GM23338 (cell line): ENCODE measurements at regions not wholly inside any gene's neighbourhood (a gene's known extent, or its start where the extent isn't known, plus 50 kb on each side); places are given as distances from the start of the nearest gene placed in this dataset.

ENCODE experiments used
- ATAC-seq: fragments of 200-7000 bp; cut with Tn5 transposase; 3 replicates; pipeline ENCODE4 v1.9.1; 2020
- DNase-seq: peaks from one replicate; pipeline ENCODE4 v3.0.0-alpha.2; 2015; ENCODE audit warnings: low spot score
- H2AFZ ChIP-seq: fragments of 200-600 bp; sonication (generic); 2 replicates; pipeline ENCODE4 v1.8.0; 2016; ENCODE audit warnings: antibody characterized with exemption, mild to moderate bottlenecking, moderate library complexity
- H3F3A ChIP-seq: fragments of 200-600 bp; sonication (generic); replicated peaks from 2 replicates; pipeline ENCODE4 v1.8.0; 2017; ENCODE audit warnings: antibody characterized with exemption, mixed run types, low read depth
- H3K27ac ChIP-seq: fragments of 200-600 bp; sonication (generic); 2 replicates; pipeline ENCODE4 v1.6.1; 2016; ENCODE audit warnings: low read depth
- H3K27me3 ChIP-seq: fragments of 200-600 bp; sonication (generic); 2 replicates; pipeline ENCODE4 v1.8.0; 2016; ENCODE audit warnings: mild to moderate bottlenecking, mixed run types, moderate library complexity; ENCODE audit not compliant: insufficient read depth
- H3K36me3 ChIP-seq: fragments of 200-600 bp; sonication (generic); 2 replicates; pipeline ENCODE4 v1.8.0; 2016; ENCODE audit warnings: mild to moderate bottlenecking; ENCODE audit not compliant: insufficient read depth
- H3K4me1 ChIP-seq: fragments of 200-600 bp; sonication (generic); 2 replicates; pipeline ENCODE4 v1.8.0; 2016; ENCODE audit warnings: mild to moderate bottlenecking, moderate library complexity; ENCODE audit not compliant: insufficient read depth
- H3K4me2 ChIP-seq: fragments of 200-600 bp; sonication (generic); 2 replicates; pipeline ENCODE4 v1.7.1; 2017; ENCODE audit warnings: mixed run types
- H3K4me3 ChIP-seq: fragments of 200-600 bp; sonication (generic); 2 replicates; pipeline ENCODE4 v1.6.1; 2016; ENCODE audit warnings: mixed run types
- H3K79me2 ChIP-seq: fragments of 200-600 bp; sonication (generic); replicated peaks from 2 replicates; pipeline ENCODE4 v1.8.0; 2017; ENCODE audit warnings: mild to moderate bottlenecking; ENCODE audit not compliant: insufficient read depth
- H3K9me2 ChIP-seq: fragments of 200-600 bp; sonication (generic); 2 replicates; pipeline ENCODE4 v1.8.0; 2017; ENCODE audit not compliant: insufficient read depth
- H4K20me1 ChIP-seq: fragments of 200-600 bp; sonication (generic); replicated peaks from 2 replicates; pipeline ENCODE4 v1.8.0; 2017; ENCODE audit warnings: mild to moderate bottlenecking; ENCODE audit not compliant: insufficient read depth
- H3K27ac Mint-ChIP-seq: 2 replicates; pipeline ENCODE4 v1.8.0; 2020; ENCODE audit warnings: inconsistent platforms, mild to moderate bottlenecking, moderate library complexity, mixed read lengths
- H3K27me3 Mint-ChIP-seq: 3 replicates; pipeline ENCODE4 v1.8.0; 2022; ENCODE audit warnings: low read depth, mild to moderate bottlenecking, moderate library complexity, mixed read lengths, inconsistent platforms; ENCODE audit not compliant: insufficient read depth, poor library complexity
- H3K36me3 Mint-ChIP-seq: 3 replicates; pipeline ENCODE4 v1.8.0; 2021; ENCODE audit warnings: low read depth, mild to moderate bottlenecking, inconsistent platforms, moderate library complexity, mixed read lengths
- H3K4me1 Mint-ChIP-seq: 3 replicates; pipeline ENCODE4 v1.8.0; 2020; ENCODE audit warnings: mild to moderate bottlenecking, inconsistent platforms, mixed read lengths
- H3K4me3 Mint-ChIP-seq: 3 replicates; pipeline ENCODE4 v1.8.0; 2021; ENCODE audit warnings: moderate library complexity, mild to moderate bottlenecking, inconsistent platforms, mixed read lengths
- H3K9me3 Mint-ChIP-seq: 3 replicates; pipeline ENCODE4 v1.8.0; 2020; ENCODE audit warnings: moderate library complexity, mild to moderate bottlenecking, inconsistent platforms, mixed read lengths
- CREB1 ChIP-seq: fragments of 250-450 bp; sonication (Bioruptor Pico); IDR thresholded peaks from 2 replicates; pipeline ENCODE4 v1.5.0; 2020; ENCODE audit warnings: low read depth, mild to moderate bottlenecking, moderate library complexity
- CTCF ChIP-seq, 2 experiments: fragments of 200-600 bp in 1 of 2; sonication (generic) in 1 of 2; conservative IDR thresholded peaks; 2 replicates each; pipeline versions ENCODE4 v1.5.1 to v1.6.1; 2016 to 2017; ENCODE audit warnings: antibody characterized with exemption in 2 of 2, low read depth in 2 of 2, mild to moderate bottlenecking in 2 of 2, moderate library complexity in 1 of 2
- ETS1 ChIP-seq: IDR thresholded peaks from 2 replicates; pipeline ENCODE4 v1.6.1; 2016; ENCODE audit warnings: antibody characterized with exemption
- EZH2phosphoT487 ChIP-seq: fragments of 200-600 bp; sonication (generic); IDR thresholded peaks from one replicate; pipeline ENCODE4 v1.8.1; 2018; ENCODE audit warnings: antibody characterized with exemption; ENCODE audit not compliant: unreplicated experiment
- JUNB ChIP-seq: IDR thresholded peaks from one replicate; pipeline ENCODE4 v1.6.1; 2016; ENCODE audit warnings: antibody characterized with exemption; ENCODE audit not compliant: unreplicated experiment
- NANOG ChIP-seq: IDR thresholded peaks from 2 replicates; pipeline ENCODE4 v1.6.1; 2016; ENCODE audit warnings: antibody characterized with exemption, borderline replicate concordance
- POLR2AphosphoS5 ChIP-seq: IDR thresholded peaks from 2 replicates; pipeline ENCODE4 v1.6.1; 2016; ENCODE audit warnings: antibody characterized with exemption, low read depth
- STAT1 ChIP-seq: IDR thresholded peaks from one replicate; pipeline ENCODE4 v1.6.1; 2016; ENCODE audit warnings: antibody characterized with exemption; ENCODE audit not compliant: unreplicated experiment
- ZNF114 ChIP-seq: fragments of 250-450 bp; sonication (Bioruptor Pico); IDR thresholded peaks from 2 replicates; pipeline ENCODE4 v1.5.0; 2020; ENCODE audit warnings: mild to moderate bottlenecking, moderate library complexity
- ZNF462 ChIP-seq: fragments of 250-450 bp; sonication (Bioruptor Pico); IDR thresholded peaks from 2 replicates; pipeline ENCODE4 v1.5.0; 2020; ENCODE audit warnings: mild to moderate bottlenecking, moderate library complexity

GRCh38 chr6:148239801-148240460, 102.7 kb upstream of the SASH1 start (continued):
- TF ChIP-seq NANOG = no peak
- no peak for TF ChIP-seq STAT1
- TF ChIP-seq ETS1 = no peak

- TF ChIP-seq CREB1 (CRISPR knock-in tag) (no peak), ETS1 (no peak), JUNB (no peak), CTCF (conservative IDR thresholded peaks at IDR 0.05; ENCODE audit: low read depth in 2 of 2) (no peak), ZNF462 (CRISPR knock-in tag) (no peak), ZNF114 (CRISPR knock-in tag) (no peak), STAT1 (no peak), POLR2AphosphoS5 (no peak), EZH2phosphoT487 (no peak)
- H3K4me1 Mint-ChIP-seq = peaks cover 18% of the 10 kb centered on the region
- Histone ChIP-seq H3F3A (no peaks in the 10 kb centered on the region), H3K9me2 (no peaks in the 10 kb centered on the region; the same call in 1 of the 2 replicates), H3K36me3 (no peaks in the 10 kb centered on the region), H4K20me1 (no peaks in the 10 kb centered on the region), H3K27ac (no peak overlapping the region), H3K4me3 (no peak overlapping the region), H3K79me2 (no peaks in the 10 kb centered on the region), H2AFZ (no peak overlapping the region), H3K4me2 (0 out of 2 replicates have a peak overlapping the region, but pooled peaks have one; percentile 6), H3K4me1 (peaks cover 18% of the 10 kb centered on the region), H3K27me3 (no peaks in the 10 kb centered on the region)
- H3K9me3 Mint-ChIP-seq = no peaks in the 10 kb centered on the region
- DNase-seq (no peak), ATAC-seq (peak; percentile 52)
- H3K27ac Mint-ChIP-seq = no peak overlapping the region
- H3K4me3 Mint-ChIP-seq = no peak overlapping the region
- H3K36me3 Mint-ChIP-seq = no peaks in the 10 kb centered on the region
- H3K27me3 Mint-ChIP-seq = peaks cover 9% of the 10 kb centered on the region
Measured at GRCh38 chr6:148240461-148240840, 102.2 kb upstream of the SASH1 start.
